IMR-90 (cell line): ENCODE measurements at regions not wholly inside any gene's neighbourhood (a gene's known extent, or its start where the extent isn't known, plus 50 kb on each side); places are given as distances from the start of the nearest gene placed in this dataset.

Experiments used
- ATAC-seq: fragments of 200-7000 bp; cut with Tn5 transposase; 2 replicates; pipeline ENCODE4 v1.9.1; 2020; ENCODE audit warnings: low read depth, mild to moderate bottlenecking, moderate library complexity
- BruUV-seq: library from RNA; stranded (reverse); fragments of 400-500 nt; replicated peaks from 2 replicates; lab custom pipeline; 2021; lab: Mats Ljungman, UMichigan
- CTCF ChIA-PET: fragments of 300-600 bp; formaldehyde crosslinking; extraction: SDS; loops from one replicate; lab custom pipeline; 2021; ENCODE audit warnings: antibody characterized with exemption; lab: Yijun Ruan, JAX
- POLR2A ChIA-PET: fragments of 300-600 bp; sonication (Branson Sonifier 250); formaldehyde crosslinking; loops from one replicate; lab custom pipeline; 2022; ENCODE audit warnings: antibody characterized with exemption; ENCODE audit not compliant: unreplicated experiment; lab: Charles Lee
- DNase-seq: peaks from one replicate; pipeline ENCODE4 v3.0.0; 2013
- H2AFZ ChIP-seq: replicated peaks from 2 replicates; pipeline ENCODE3; 2013; ENCODE audit warnings: low read length, mild to moderate bottlenecking; ENCODE audit not compliant: poor library complexity
- H2AK5ac ChIP-seq: 2 replicates; pipeline ENCODE4 v1.6.1; 2013; ENCODE audit warnings: low read depth, low read length, inconsistent platforms
- H2AK9ac ChIP-seq: replicated peaks from 2 replicates; pipeline ENCODE3; 2013; ENCODE audit warnings: mild to moderate bottlenecking, low read depth, low read length, moderate library complexity; ENCODE audit not compliant: poor library complexity
- H2BK120ac ChIP-seq: 2 replicates; pipeline ENCODE4 v1.6.1; 2013; ENCODE audit warnings: low read depth, low read length, inconsistent platforms
- H2BK15ac ChIP-seq: 3 replicates; pipeline ENCODE4 v1.6.1; 2013; ENCODE audit warnings: low read depth, low read length, inconsistent platforms
- H2BK20ac ChIP-seq: 2 replicates; pipeline ENCODE4 v1.6.1; 2013; ENCODE audit warnings: low read depth, mild to moderate bottlenecking, inconsistent platforms, low read length, moderate library complexity
- H2BK5ac ChIP-seq: 2 replicates; pipeline ENCODE4 v1.6.1; 2013; ENCODE audit warnings: mild to moderate bottlenecking, low read depth, low read length, inconsistent platforms; ENCODE audit not compliant: poor library complexity, severe bottlenecking
- H3K14ac ChIP-seq: replicated peaks from 2 replicates; pipeline ENCODE4 v1.6.1; 2013; ENCODE audit warnings: low read depth, low read length, inconsistent platforms
- H3K18ac ChIP-seq: 2 replicates; pipeline ENCODE4 v1.6.1; 2013; ENCODE audit warnings: low read depth, low read length, control low read depth
- H3K23ac ChIP-seq: 2 replicates; pipeline ENCODE4 v1.6.1; 2013; ENCODE audit warnings: low read depth, low read length, inconsistent platforms
- H3K27ac ChIP-seq: 2 replicates; pipeline ENCODE4 v1.5.1; 2013; ENCODE audit warnings: mild to moderate bottlenecking, control low read depth, low read length; ENCODE audit not compliant: insufficient read depth
- H3K27me3 ChIP-seq: 2 replicates; pipeline ENCODE4 v1.6.1; 2013; ENCODE audit warnings: low read length; ENCODE audit not compliant: control insufficient read depth, insufficient read depth
- H3K36me3 ChIP-seq: 2 replicates; pipeline ENCODE4 v1.6.1; 2013; ENCODE audit warnings: low read length, mixed read lengths; ENCODE audit not compliant: control insufficient read depth, insufficient read depth
- H3K4ac ChIP-seq: 2 replicates; pipeline ENCODE4 v1.6.1; 2013; ENCODE audit warnings: low read depth, low read length, inconsistent platforms
- H3K4me1 ChIP-seq: 2 replicates; pipeline ENCODE4 v1.6.1; 2013; ENCODE audit warnings: low read length, mixed read lengths; ENCODE audit not compliant: control insufficient read depth, insufficient read depth
- H3K4me2 ChIP-seq: 2 replicates; pipeline ENCODE4 v1.6.1; 2013; ENCODE audit warnings: low read depth, mild to moderate bottlenecking, control low read depth, low read length, moderate library complexity
- H3K4me3 ChIP-seq: 2 replicates; pipeline ENCODE4 v1.5.1; 2013; ENCODE audit warnings: low read depth, mild to moderate bottlenecking, control low read depth, low read length, moderate library complexity; ENCODE audit not compliant: insufficient read depth
- H3K56ac ChIP-seq: 2 replicates; pipeline ENCODE4 v1.6.1; 2013; ENCODE audit warnings: low read length, inconsistent platforms; ENCODE audit not compliant: insufficient read depth; ENCODE audit errors: extremely low read depth
- H3K79me1 ChIP-seq, 2 experiments: 2 replicates each; pipeline ENCODE4 v1.6.1; 2013; ENCODE audit warnings: low read length in 2 of 2, inconsistent platforms in 1 of 2, low read depth in 1 of 2
- H3K9ac ChIP-seq: 2 replicates; pipeline ENCODE4 v1.6.1; 2013; ENCODE audit warnings: low read depth, low read length, control low read depth
- H3K9me1 ChIP-seq: 2 replicates; pipeline ENCODE4 v1.6.1; 2013; ENCODE audit warnings: low read length, inconsistent platforms; ENCODE audit not compliant: insufficient read depth
- H3K9me3 ChIP-seq: 2 replicates; pipeline ENCODE4 v1.6.1; 2013; ENCODE audit warnings: low read length; ENCODE audit not compliant: control insufficient read depth, insufficient read depth
- H4K20me1 ChIP-seq: 2 replicates; pipeline ENCODE4 v1.6.1; 2013; ENCODE audit warnings: low read length, inconsistent platforms; ENCODE audit not compliant: insufficient read depth
- H4K5ac ChIP-seq: 2 replicates; pipeline ENCODE4 v1.6.1; 2013; ENCODE audit warnings: mild to moderate bottlenecking, low read depth, low read length, control low read depth
- H4K8ac ChIP-seq, 2 experiments: 2 replicates each; pipeline ENCODE4 v1.6.1; 2013; ENCODE audit warnings: low read depth in 2 of 2, low read length in 2 of 2, control low read depth in 1 of 2, inconsistent platforms in 1 of 2
- H4K91ac ChIP-seq: 2 replicates; pipeline ENCODE4 v1.6.1; 2013; ENCODE audit warnings: low read depth, low read length, inconsistent platforms; ENCODE audit not compliant: insufficient read depth
- BHLHE40 ChIP-seq: fragments of 150-350 bp; IDR thresholded peaks from 2 replicates; pipeline ENCODE4 v1.6.1; 2016; ENCODE audit warnings: mild to moderate bottlenecking, low read depth, low read length
- CEBPB ChIP-seq: IDR thresholded peaks from 2 replicates; pipeline ENCODE4 v1.6.1; 2012; ENCODE audit warnings: low read depth, low read length, improper control_type of control experiment
- CHD1 ChIP-seq: IDR thresholded peaks from 2 replicates; pipeline ENCODE4 v1.6.1; 2012; ENCODE audit warnings: low read depth, low read length, improper control_type of control experiment
- FOS ChIP-seq: fragments of 150-350 bp; IDR thresholded peaks from 2 replicates; pipeline ENCODE4 v1.6.1; 2016; ENCODE audit warnings: low read depth, low read length
- MAFK ChIP-seq: IDR thresholded peaks from 2 replicates; pipeline ENCODE4 v1.6.1; 2012; ENCODE audit warnings: low read depth, low read length, improper control_type of control experiment
- NFE2L2 ChIP-seq: fragments of 150-350 bp; IDR thresholded peaks from 2 replicates; pipeline ENCODE4 v1.6.1; 2016; ENCODE audit warnings: low read depth, mild to moderate bottlenecking, low read length
- POLR2A ChIP-seq: IDR thresholded peaks from 2 replicates; pipeline ENCODE4 v1.6.1; 2012; ENCODE audit warnings: mild to moderate bottlenecking, low read depth, low read length
- RAD21 ChIP-seq: IDR thresholded peaks from 2 replicates; pipeline ENCODE4 v1.6.1; 2012; ENCODE audit warnings: low read length, improper control_type of control experiment
- RCOR1 ChIP-seq: IDR thresholded peaks from 2 replicates; pipeline ENCODE4 v1.6.1; 2012; ENCODE audit warnings: mild to moderate bottlenecking, low read length, improper control_type of control experiment; ENCODE audit not compliant: insufficient replicate concordance
- RFX5 ChIP-seq: IDR thresholded peaks from 2 replicates; pipeline ENCODE4 v1.8.0; 2012; ENCODE audit warnings: low read depth, mild to moderate bottlenecking, low read length, moderate library complexity
- SMC3 ChIP-seq: fragments of 150-350 bp; IDR thresholded peaks from 2 replicates; pipeline ENCODE4 v1.6.1; 2016; ENCODE audit warnings: low read depth, mild to moderate bottlenecking, antibody characterized with exemption, low read length, moderate library complexity
- dilution Hi-C: fragments of 300-500 bp; cut with HindIII; formaldehyde crosslinking; loops from one replicate; pipeline ENCODE4 v1.14.3; 2018; ENCODE audit warnings: low sequenced_read_pairs; ENCODE audit not compliant: unreplicated experiment
- in situ Hi-C: fragments of 300-500 bp; cut with MboI; formaldehyde crosslinking; loops from 3 replicates; pipeline ENCODE4 v1.14.3; 2019; ENCODE audit warnings: low sequenced_read_pairs, inconsistent platforms, mixed read lengths
- intact Hi-C: fragments of 100-400 bp; cut with micrococcal nuclease; formaldehyde crosslinking; loops from 2 replicates; pipeline ENCODE4 v1.10.0; 2022
- TF ChIP-seq, protein P1 (sequence below): conservative IDR thresholded peaks from 2 replicates; pipeline ENCODE4 v1.5.1; 2012; ENCODE audit warnings: mild to moderate bottlenecking, low read depth, low read length, improper control_type of control experiment
- TF ChIP-seq, protein P2 (sequence below): fragments of 150-350 bp; IDR thresholded peaks from 2 replicates; pipeline ENCODE4 v1.6.1; 2017; ENCODE audit warnings: mild to moderate bottlenecking, antibody characterized with exemption, low read length, low read depth

DNA sequence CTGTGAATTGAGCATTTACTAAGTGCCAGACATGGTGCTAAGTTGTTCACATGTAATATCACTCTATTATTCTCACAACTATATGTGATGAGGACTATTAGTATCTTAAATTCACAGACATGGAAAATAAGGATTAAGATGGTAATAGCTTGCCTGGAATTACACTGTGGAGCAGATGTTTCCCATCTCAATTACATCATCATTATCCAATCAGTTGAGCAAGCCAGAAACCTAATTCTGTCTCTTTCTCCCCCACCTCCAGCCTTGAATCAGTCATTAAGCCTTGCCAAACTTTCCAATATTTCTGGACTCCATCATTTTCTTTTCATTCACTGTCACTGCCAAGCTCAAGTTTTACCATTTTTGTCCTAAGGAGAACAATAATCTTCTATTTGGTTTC lies 287.8 kb upstream of the KITLG start:
- Histone ChIP-seq H2BK5ac (no peak overlapping the region), H2BK20ac (0 out of 2 replicates have a peak overlapping the region, but pooled peaks have one; percentile 54), H3K14ac (peak overlapping the region; percentile 73; the same call in 1 of the 2 replicates), H2AK9ac (no peak overlapping the region), H4K8ac (no peak overlapping the region; a peak in 1 of 4 replicates), H3K56ac (no peak overlapping the region), H2BK15ac (no peak overlapping the region), H3K27me3 (no peaks in the 10 kb centered on the region), H4K20me1 (no peaks in the 10 kb centered on the region), H3K4me3 (no peak overlapping the region), H3K4me1 (peaks cover 6% of the 10 kb centered on the region; the same call in 1 of the 2 replicates), H3K4me2 (no peak overlapping the region), H4K5ac (no peak overlapping the region), H3K9ac (no peak overlapping the region), H3K23ac (no peak overlapping the region; the same call in 1 of the 2 replicates), H2AK5ac (no peak overlapping the region), H3K18ac (no peak overlapping the region), H3K9me1 (0 out of 2 replicates have a peak, but pooled peaks cover 5% of the 10 kb centered on the region), H3K4ac (no peak overlapping the region), H2AFZ (no peak overlapping the region), H2BK120ac (no peak overlapping the region), H3K79me1 (no peaks in the 10 kb centered on the region), H3K36me3 (no peaks in the 10 kb centered on the region), H3K9me3 (no peaks in the 10 kb centered on the region), H4K91ac (no peak overlapping the region), H3K27ac (no peak overlapping the region)
- ATAC-seq (no peak), DNase-seq (peak; percentile 40)
- no TSS peak for BruUV-seq
- dilution Hi-C loops (no loop called here), in situ Hi-C loops (no loop called here), intact Hi-C loops (no loop called here)
- ChIA-PET CTCF (no interaction called here), POLR2A (no interaction called here)
- no peak for TF ChIP-seq FOS
- TF ChIP-seq, protein P1, sequence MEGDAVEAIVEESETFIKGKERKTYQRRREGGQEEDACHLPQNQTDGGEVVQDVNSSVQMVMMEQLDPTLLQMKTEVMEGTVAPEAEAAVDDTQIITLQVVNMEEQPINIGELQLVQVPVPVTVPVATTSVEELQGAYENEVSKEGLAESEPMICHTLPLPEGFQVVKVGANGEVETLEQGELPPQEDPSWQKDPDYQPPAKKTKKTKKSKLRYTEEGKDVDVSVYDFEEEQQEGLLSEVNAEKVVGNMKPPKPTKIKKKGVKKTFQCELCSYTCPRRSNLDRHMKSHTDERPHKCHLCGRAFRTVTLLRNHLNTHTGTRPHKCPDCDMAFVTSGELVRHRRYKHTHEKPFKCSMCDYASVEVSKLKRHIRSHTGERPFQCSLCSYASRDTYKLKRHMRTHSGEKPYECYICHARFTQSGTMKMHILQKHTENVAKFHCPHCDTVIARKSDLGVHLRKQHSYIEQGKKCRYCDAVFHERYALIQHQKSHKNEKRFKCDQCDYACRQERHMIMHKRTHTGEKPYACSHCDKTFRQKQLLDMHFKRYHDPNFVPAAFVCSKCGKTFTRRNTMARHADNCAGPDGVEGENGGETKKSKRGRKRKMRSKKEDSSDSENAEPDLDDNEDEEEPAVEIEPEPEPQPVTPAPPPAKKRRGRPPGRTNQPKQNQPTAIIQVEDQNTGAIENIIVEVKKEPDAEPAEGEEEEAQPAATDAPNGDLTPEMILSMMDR: no peak
- no peak for TF ChIP-seq SMC3
- TF ChIP-seq NFE2L2: no peak
- TF ChIP-seq RAD21: no peak
- no peak for TF ChIP-seq RFX5
- TF ChIP-seq RCOR1: no peak
- no peak for TF ChIP-seq BHLHE40
- TF ChIP-seq CEBPB: no peak
- TF ChIP-seq POLR2A: no peak
- TF ChIP-seq, protein P2, sequence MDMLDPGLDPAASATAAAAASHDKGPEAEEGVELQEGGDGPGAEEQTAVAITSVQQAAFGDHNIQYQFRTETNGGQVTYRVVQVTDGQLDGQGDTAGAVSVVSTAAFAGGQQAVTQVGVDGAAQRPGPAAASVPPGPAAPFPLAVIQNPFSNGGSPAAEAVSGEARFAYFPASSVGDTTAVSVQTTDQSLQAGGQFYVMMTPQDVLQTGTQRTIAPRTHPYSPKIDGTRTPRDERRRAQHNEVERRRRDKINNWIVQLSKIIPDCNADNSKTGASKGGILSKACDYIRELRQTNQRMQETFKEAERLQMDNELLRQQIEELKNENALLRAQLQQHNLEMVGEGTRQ: no peak
- TF ChIP-seq MAFK: no peak
- no peak for TF ChIP-seq CHD1
